SK-N-SH (cell line): ENCODE measurements at regions not wholly inside any gene's neighbourhood (a gene's known extent, or its start where the extent isn't known, plus 50 kb on each side); places are given as distances from the start of the nearest gene placed in this dataset.

Source experiments
- CTCF ChIA-PET: fragments of 300-600, 350-600 bp; formaldehyde crosslinking; extraction: SDS; loops from one replicate; lab custom pipeline; 2021; lab: Yijun Ruan, JAX
- POLR2A ChIA-PET: fragments of 350-600 bp; sonication (Branson Sonifier 250); formaldehyde crosslinking; extraction: SDS; loops from one replicate; lab custom pipeline; 2020; ENCODE audit warnings: antibody characterized with exemption, inconsistent platforms; lab: Yijun Ruan, JAX
- DNase-seq: peaks from one replicate; pipeline ENCODE4 v3.0.0; 2012
- H2AFZ ChIP-seq: fragments of 200-600 bp; sonication (generic); 2 replicates; pipeline ENCODE4 v1.8.1; 2016; ENCODE audit warnings: antibody characterized with exemption, mild to moderate bottlenecking, low read depth
- H3F3A ChIP-seq: fragments of 200-600 bp; sonication (generic); replicated peaks from 2 replicates; pipeline ENCODE3; 2016; ENCODE audit warnings: antibody characterized with exemption, mild to moderate bottlenecking; ENCODE audit not compliant: insufficient read depth
- H3K27ac ChIP-seq, 2 experiments: fragments of 200-500 bp in 1 of 2; fragments of 200-600 bp in 1 of 2; sonication (Bioruptor generic) in 1 of 2; sonication (generic), shearing (Covaris generic) in 1 of 2; 2 replicates each; pipeline versions ENCODE4 v1.5.1 to v1.6.1; 2014 to 2016; ENCODE audit warnings: low read depth in 2 of 2, inconsistent platforms in 1 of 2, low read length in 1 of 2, mild to moderate bottlenecking in 1 of 2, mixed read lengths in 1 of 2
- H3K27me3 ChIP-seq: fragments of 200-600 bp; sonication (generic), shearing (Covaris generic); 2 replicates; pipeline ENCODE4 v1.6.1; 2016; ENCODE audit warnings: mixed run types; ENCODE audit not compliant: insufficient read depth
- H3K36me3 ChIP-seq, 2 experiments: fragments of 200-500 bp in 1 of 2; fragments of 200-600 bp in 1 of 2; sonication (Bioruptor generic) in 1 of 2; sonication (generic) in 1 of 2; replicated peaks in 1 of 2; 2 replicates each; pipeline versions ENCODE3 to v1.5.1; 2014 to 2016; ENCODE audit warnings: low read length in 1 of 2, mild to moderate bottlenecking in 1 of 2; ENCODE audit not compliant: insufficient read depth in 2 of 2, control insufficient read depth in 1 of 2
- H3K4me1 ChIP-seq, 2 experiments: fragments of 200-500 bp in 1 of 2; fragments of 200-600 bp in 1 of 2; sonication (Bioruptor generic) in 1 of 2; sonication (generic), shearing (Covaris generic) in 1 of 2; 2 replicates each; pipeline versions ENCODE4 v1.5.1 to v1.6.1; 2014 to 2016; ENCODE audit warnings: low read depth in 1 of 2, low read length in 1 of 2, mixed run types in 1 of 2; ENCODE audit not compliant: insufficient read depth in 2 of 2, control insufficient read depth in 1 of 2
- H3K4me2 ChIP-seq: fragments of 200-600 bp; sonication (generic), shearing (Covaris generic); 2 replicates; pipeline ENCODE4 v1.6.1; 2017; ENCODE audit warnings: mixed run types
- H3K4me3 ChIP-seq, 2 experiments: fragments of 200-500 bp in 1 of 2; fragments of 200-600 bp in 1 of 2; sonication (Bioruptor generic) in 1 of 2; sonication (generic), shearing (Covaris generic) in 1 of 2; 2 replicates each; pipeline versions ENCODE4 v1.5.1 to v1.8.1; 2014 to 2016; ENCODE audit warnings: low read depth in 2 of 2, inconsistent platforms in 1 of 2, low read length in 1 of 2, mild to moderate bottlenecking in 1 of 2, mixed read lengths in 1 of 2, moderate library complexity in 1 of 2
- H3K79me2 ChIP-seq: fragments of 200-600 bp; sonication (generic); 2 replicates; pipeline ENCODE4 v1.8.1; 2017; ENCODE audit warnings: mild to moderate bottlenecking; ENCODE audit not compliant: insufficient read depth
- H3K9ac ChIP-seq: fragments of 200-600 bp; sonication (generic); 2 replicates; pipeline ENCODE4 v1.6.1; 2017; ENCODE audit warnings: mixed run types
- H3K9me2 ChIP-seq: fragments of 200-600 bp; sonication (generic); 2 replicates; pipeline ENCODE4 v1.6.1; 2017; ENCODE audit warnings: mixed run types
- H3K9me3 ChIP-seq: fragments of 200-600 bp; sonication (generic); 2 replicates; pipeline ENCODE4 v1.6.1; 2017; ENCODE audit warnings: mixed run types, mild to moderate bottlenecking, moderate library complexity
- H4K20me1 ChIP-seq: fragments of 200-600 bp; sonication (generic); 2 replicates; pipeline ENCODE4 v1.6.1; 2017; ENCODE audit warnings: mild to moderate bottlenecking, mixed run types; ENCODE audit not compliant: insufficient read depth
- CHD2 ChIP-seq: fragments of 150-350 bp; IDR thresholded peaks from 2 replicates; pipeline ENCODE4 v1.6.1; 2018; ENCODE audit warnings: low read length; ENCODE audit not compliant: partially characterized antibody
- ELF1 ChIP-seq: IDR thresholded peaks from 2 replicates; pipeline ENCODE4 v1.4.0; 2012
- FOXM1 ChIP-seq: IDR thresholded peaks from 2 replicates; pipeline ENCODE4 v1.4.0; 2012; ENCODE audit warnings: low read depth, mild to moderate bottlenecking
- PBX3 ChIP-seq: IDR thresholded peaks from 2 replicates; pipeline ENCODE4; 2012
- POLR2AphosphoS5 ChIP-seq: IDR thresholded peaks from 2 replicates; pipeline ENCODE4 v1.6.1; 2012; ENCODE audit warnings: low read depth, low read length
- REST ChIP-seq: IDR thresholded peaks from 2 replicates; pipeline ENCODE4 v1.6.1; 2012; ENCODE audit warnings: mild to moderate bottlenecking, low read depth, low read length, moderate library complexity
- TAF1 ChIP-seq: IDR thresholded peaks from 2 replicates; pipeline ENCODE4 v1.6.1; 2012; ENCODE audit warnings: low read depth, mild to moderate bottlenecking, low read length, moderate library complexity, borderline replicate concordance
- USF1 ChIP-seq: IDR thresholded peaks from 2 replicates; pipeline ENCODE4 v1.4.0; 2012; ENCODE audit warnings: low read depth, borderline replicate concordance
- WGBS: methylation state at CpG from one replicate; pipeline ENCODE4 v1.1.6; 2017; ENCODE audit warnings: low lambda C conversion rate; 5-methylcytosine and 5-hydroxymethylcytosine counted together
- TF ChIP-seq, protein P1 (sequence below): fragments of 150-350 bp; IDR thresholded peaks from 2 replicates; pipeline ENCODE4 v1.6.1; 2017; ENCODE audit warnings: antibody characterized with exemption, low read length, low read depth, borderline replicate concordance

DNA sequence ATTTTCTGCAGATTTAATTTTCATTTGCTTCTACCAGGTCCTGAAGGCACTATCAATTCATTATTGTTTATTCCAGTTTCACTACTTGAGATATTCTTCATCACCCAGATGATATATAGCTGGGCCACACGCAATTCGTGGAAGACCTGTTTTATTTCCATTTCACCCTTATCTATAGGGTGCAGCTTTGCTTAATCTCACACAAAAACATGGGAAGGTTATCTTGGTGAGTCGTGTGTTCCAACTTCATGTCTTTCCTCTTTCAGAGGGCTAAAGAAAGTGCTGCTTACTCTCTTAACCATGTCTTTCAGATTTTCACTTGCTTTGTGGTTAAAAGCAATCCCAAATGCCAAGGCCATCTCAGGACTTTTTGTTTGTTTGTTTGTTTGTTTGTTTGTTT is 194.0 kb downstream of the SOD2 start (continued):
- TF ChIP-seq FOXM1: no peak
- TF ChIP-seq, all 33 proteins: peak for 0

DNA sequence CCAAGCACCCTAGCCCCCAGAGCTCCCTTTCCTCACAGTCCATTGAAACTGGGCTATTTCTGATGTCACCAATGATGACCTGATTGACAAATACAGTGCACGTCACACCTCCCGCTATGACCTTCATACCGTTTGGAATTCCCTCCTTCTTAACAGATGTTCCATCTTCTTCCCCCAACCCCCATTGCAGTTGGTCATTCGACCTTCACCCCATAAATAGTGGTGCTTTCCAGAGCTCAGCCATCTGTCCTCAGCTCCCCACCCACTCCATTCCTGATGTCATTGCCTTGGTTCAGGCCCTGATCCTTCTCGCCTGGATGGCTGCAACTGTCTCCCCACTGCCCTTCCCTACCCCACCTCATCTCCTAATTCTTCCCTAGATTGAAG is 198.5 kb downstream of the SOD2 start:
- Histone ChIP-seq H3K4me1 (no peaks in the 10 kb centered on the region), H3K9me3 (no peaks in the 10 kb centered on the region; the same call in 1 of the 2 replicates), H3F3A (no peaks in the 10 kb centered on the region), H3K9ac (no peak overlapping the region), H3K4me2 (no peak overlapping the region), H4K20me1 (no peaks in the 10 kb centered on the region), H3K4me3 (no peak overlapping the region), H2AFZ (no peak overlapping the region), H3K79me2 (no peaks in the 10 kb centered on the region), H3K9me2 (no peaks in the 10 kb centered on the region), H3K36me3 (no peaks in the 10 kb centered on the region), H3K27ac (no peak overlapping the region), H3K27me3 (no peaks in the 10 kb centered on the region; the same call in 1 of the 2 replicates)
- 1% methylated on average over 5 of the region's 5 CpGs for WGBS
- CTCF ChIA-PET: interaction anchor here (0.7 to 1.5 kb wide), 2 partner anchors 241 to 242 kb away, joined by 3 to 4 read pairs; no protein-coding TSS in a partner anchor
- DNase-seq: no peak
- TF ChIP-seq POLR2AphosphoS5: no peak
- no peak for TF ChIP-seq TAF1
- TF ChIP-seq USF1: no peak
- no peak for TF ChIP-seq ELF1
- no peak for TF ChIP-seq REST
- TF ChIP-seq, protein P1, sequence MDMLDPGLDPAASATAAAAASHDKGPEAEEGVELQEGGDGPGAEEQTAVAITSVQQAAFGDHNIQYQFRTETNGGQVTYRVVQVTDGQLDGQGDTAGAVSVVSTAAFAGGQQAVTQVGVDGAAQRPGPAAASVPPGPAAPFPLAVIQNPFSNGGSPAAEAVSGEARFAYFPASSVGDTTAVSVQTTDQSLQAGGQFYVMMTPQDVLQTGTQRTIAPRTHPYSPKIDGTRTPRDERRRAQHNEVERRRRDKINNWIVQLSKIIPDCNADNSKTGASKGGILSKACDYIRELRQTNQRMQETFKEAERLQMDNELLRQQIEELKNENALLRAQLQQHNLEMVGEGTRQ: no peak
- TF ChIP-seq CHD2: no peak
- TF ChIP-seq PBX3: no peak
- POLR2A ChIA-PET: no interaction called here
